T-cell (primary cell): ENCODE measurements at regions not wholly inside any gene's neighbourhood (a gene's known extent, or its start where the extent isn't known, plus 50 kb on each side); places are given as distances from the start of the nearest gene placed in this dataset.

Experiments used
- ATAC-seq, 4 experiments: fragments of 200-7000 bp in 3 of 4; fragments of 150-1000 bp in 1 of 4; cut with Tn5 transposase; replicated peaks in 1 of 4; 1 replicate in 3 of 4; 2 replicates in 1 of 4; pipeline ENCODE4 v1.10.0; 2021; ENCODE audit warnings: moderate library complexity in 3 of 4, mild to moderate bottlenecking in 2 of 4, moderate number of reproducible peaks in 1 of 4
- CTCF ChIA-PET, 2 donors: fragments of 300-600 bp; sonication (Branson Sonifier 250); formaldehyde crosslinking; loops; one replicate each; lab custom pipeline; 2022; ENCODE audit warnings: antibody characterized with exemption in 2 of 2; lab: Charles Lee
- POLR2A ChIA-PET, 2 donors: fragments of 300-600 bp; sonication (Branson Sonifier 250); formaldehyde crosslinking; loops; one replicate each; lab custom pipeline; 2022; ENCODE audit warnings: antibody characterized with exemption in 2 of 2; lab: Charles Lee
- DNase-seq, 35 experiments: peaks; one replicate each; pipeline versions ENCODE4 v3.0.0 to v3.0.0-alpha.2; 2013 to 2023
- H3K27ac ChIP-seq: one replicate; pipeline ENCODE4 v1.5.1; 2013; ENCODE audit warnings: low read length
- H3K27me3 ChIP-seq, 2 experiments: replicated peaks in 1 of 2; 1 replicate in 1 of 2; 2 replicates in 1 of 2; pipeline versions ENCODE4 v1.6.1 to v1.7.0; 2013; ENCODE audit warnings: low read length in 1 of 2, mixed read lengths in 1 of 2; ENCODE audit not compliant: control insufficient read depth in 2 of 2, insufficient read depth in 2 of 2; ENCODE audit errors: extremely low read depth in 1 of 2
- H3K36me3 ChIP-seq, 2 donors: 1 replicate in 1 of 2; 2 replicates in 1 of 2; pipeline versions ENCODE4 v1.6.1 to v1.7.0; 2013; ENCODE audit warnings: low read length in 1 of 2; ENCODE audit not compliant: control insufficient read depth in 2 of 2, insufficient read depth in 1 of 2; ENCODE audit errors: extremely low read depth in 1 of 2
- H3K4me1 ChIP-seq, 2 experiments: 1 replicate in 1 of 2; 2 replicates in 1 of 2; pipeline versions ENCODE4 v1.6.1 to v1.7.0; 2013; ENCODE audit warnings: low read length in 2 of 2, mixed read lengths in 1 of 2; ENCODE audit not compliant: insufficient read depth in 2 of 2, control insufficient read depth in 1 of 2; ENCODE audit errors: extremely low read depth in 1 of 2
- H3K4me3 ChIP-seq, 2 donors: 1 replicate in 1 of 2; 2 replicates in 1 of 2; pipeline versions ENCODE4 v1.5.1 to v1.7.0; 2013; ENCODE audit warnings: mild to moderate bottlenecking in 2 of 2, low read length in 1 of 2, moderate library complexity in 1 of 2; ENCODE audit not compliant: control insufficient read depth in 1 of 2; ENCODE audit errors: extremely low read depth in 1 of 2
- H3K9me3 ChIP-seq: 2 replicates; pipeline ENCODE4 v1.7.0; 2013
- H3K27ac Mint-ChIP-seq, 2 donors: one replicate each; pipeline ENCODE4 v1.8.0; 2020 to 2021; ENCODE audit warnings: mild to moderate bottlenecking in 2 of 2, mixed read lengths in 2 of 2
- H3K27me3 Mint-ChIP-seq, 2 donors: one replicate each; pipeline ENCODE4 v1.8.0; 2021 to 2022; ENCODE audit warnings: mixed read lengths in 2 of 2
- H3K36me3 Mint-ChIP-seq: one replicate; pipeline ENCODE4 v1.8.0; 2021; ENCODE audit warnings: mixed read lengths
- H3K4me1 Mint-ChIP-seq, 3 donors: one replicate each; pipeline ENCODE4 v1.8.0; 2020 to 2022; ENCODE audit warnings: mixed read lengths in 3 of 3, mild to moderate bottlenecking in 1 of 3
- H3K4me3 Mint-ChIP-seq, 3 donors: one replicate each; pipeline ENCODE4 v1.8.0; 2020 to 2022; ENCODE audit warnings: mild to moderate bottlenecking in 3 of 3, mixed read lengths in 3 of 3, moderate library complexity in 3 of 3
- H3K9me3 Mint-ChIP-seq, 3 donors: one replicate each; pipeline ENCODE4 v1.8.0; 2020 to 2022; ENCODE audit warnings: mixed read lengths in 3 of 3
- WGBS: methylation state at CpG from one replicate; pipeline ENCODE4 v1.1.5; 2013; ENCODE audit warnings: missing lambda C conversion rate; ENCODE audit not compliant: insufficient coverage; 5-methylcytosine and 5-hydroxymethylcytosine counted together

DNA sequence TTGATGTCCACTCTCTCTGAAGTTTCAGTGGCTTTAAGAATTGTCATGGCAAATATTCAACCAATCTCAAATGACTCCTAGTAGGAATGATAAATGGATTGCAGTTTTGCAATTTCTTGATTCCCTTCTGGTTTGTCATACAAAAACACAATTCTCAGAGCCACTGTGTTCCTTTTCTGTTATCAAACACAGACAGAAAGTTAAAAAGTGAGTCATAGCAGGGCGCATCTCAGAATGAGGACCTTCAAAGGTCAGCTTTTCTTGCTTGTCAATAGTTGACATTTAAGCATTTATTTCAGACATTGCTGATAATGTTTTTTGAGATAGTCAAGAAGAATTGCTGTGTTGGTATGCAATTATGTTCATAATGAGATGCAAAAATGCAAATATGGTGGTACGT, 405.9 kb downstream of the NR2F2 start:
- no peaks in the 10 kb centered on the region for H3K36me3 ChIP-seq
- no peak for DNase-seq
- Mint-ChIP-seq H3K4me1 (no peaks in the 10 kb centered on the region), H3K27ac (no peak overlapping the region), H3K27me3 (no peaks in the 10 kb centered on the region), H3K9me3 (peaks cover 0 to 4% (median 0%) of the 10 kb centered on the region in 3 donors), H3K36me3 (no peaks in the 10 kb centered on the region), H3K4me3 (no peak overlapping the region)
- CTCF ChIA-PET: no interaction called here
- no peaks in the 10 kb centered on the region for H3K27me3 ChIP-seq
- no peaks in the 10 kb centered on the region for H3K9me3 ChIP-seq
- H3K27ac ChIP-seq: no peak overlapping the region
- 83% methylated on average over 1 of the region's 2 CpGs for WGBS
- POLR2A ChIA-PET: no interaction called here
- no peak for ATAC-seq
- no peaks in the 10 kb centered on the region for H3K4me1 ChIP-seq
- no peak overlapping the region for H3K4me3 ChIP-seq

DNA sequence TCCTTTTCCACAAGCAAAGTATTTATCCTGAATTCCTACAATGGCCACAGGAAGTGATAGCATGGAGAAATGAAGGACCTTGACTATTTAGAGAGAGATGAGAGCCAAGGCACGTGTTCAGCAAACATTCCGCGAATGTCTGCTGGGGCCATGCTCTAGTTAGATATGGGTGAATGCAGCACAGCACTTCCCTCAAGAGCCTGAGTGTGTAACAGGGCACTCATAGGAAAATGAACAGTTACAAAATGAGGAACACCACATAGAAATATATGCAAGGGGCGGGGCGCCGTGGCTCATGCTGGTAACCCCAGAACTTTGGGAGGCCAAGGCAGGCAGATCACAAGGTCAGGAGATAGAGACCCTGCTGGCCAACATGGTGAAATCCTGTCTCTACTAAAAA, 406.9 kb downstream of the NR2F2 start:
- DNase-seq: no peak
- Mint-ChIP-seq H3K9me3 (peaks cover 0 to 5% (median 4%) of the 10 kb centered on the region in 3 donors), H3K4me3 (no peak overlapping the region), H3K27ac (no peak overlapping the region), H3K27me3 (no peaks in the 10 kb centered on the region), H3K4me1 (no peaks in the 10 kb centered on the region), H3K36me3 (no peaks in the 10 kb centered on the region)
- 84% methylated on average over 6 of the region's 6 CpGs for WGBS
- H3K4me3 ChIP-seq: no peak overlapping the region
- no peaks in the 10 kb centered on the region for H3K9me3 ChIP-seq
- no peak for ATAC-seq
- H3K27ac ChIP-seq: no peak overlapping the region
- POLR2A ChIA-PET: no interaction called here
- CTCF ChIA-PET: interaction anchor here in 1 of 2 donors (0.7 kb wide), 1 partner anchor 10 kb away, joined by 4 read pairs; no protein-coding TSS in a partner anchor
- no peaks in the 10 kb centered on the region for H3K36me3 ChIP-seq
- H3K4me1 ChIP-seq: no peaks in the 10 kb centered on the region
- no peaks in the 10 kb centered on the region for H3K27me3 ChIP-seq

DNA sequence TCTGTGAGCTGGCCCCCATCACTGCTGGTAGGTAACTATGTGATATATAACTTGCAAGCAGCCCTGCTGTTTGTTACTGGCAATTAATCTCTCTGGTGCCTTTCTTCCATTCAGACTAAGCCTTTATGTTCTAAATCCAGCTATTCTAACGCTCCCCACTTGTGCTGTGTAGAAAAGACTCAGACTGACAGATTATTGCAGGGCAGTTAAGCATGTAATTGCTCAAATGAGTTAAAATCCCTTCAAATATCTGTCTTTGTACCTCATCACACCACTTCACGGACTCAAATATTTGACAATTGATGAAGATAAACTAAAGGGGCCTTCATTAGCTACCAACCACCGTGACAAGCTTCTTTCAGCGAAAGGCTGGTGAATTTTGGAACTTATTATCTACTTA, 416.2 kb downstream of the NR2F2 start:
- CTCF ChIA-PET: no interaction called here
- H3K4me3 Mint-ChIP-seq: no peak overlapping the region

DNA sequence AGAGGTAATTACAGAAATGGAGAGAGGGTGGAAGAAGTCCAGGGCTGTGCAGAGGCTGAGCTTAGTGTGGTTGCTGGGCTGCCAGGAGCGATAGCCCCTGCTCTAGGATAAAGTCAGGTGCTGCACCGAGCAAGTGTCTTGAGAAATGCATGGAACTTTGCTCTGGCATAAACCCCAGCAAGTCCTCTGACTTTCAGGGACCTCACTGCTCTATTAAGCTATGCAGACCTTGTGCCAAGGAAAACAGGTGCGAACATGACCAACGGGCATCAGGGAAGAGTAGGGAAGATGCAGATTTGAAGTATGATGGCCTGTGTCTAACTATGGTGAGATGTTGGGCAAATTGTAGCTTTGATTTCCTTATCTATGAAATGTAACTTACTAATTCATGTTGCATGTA, 416.8 kb downstream of the NR2F2 start:
- no peak for DNase-seq
- Mint-ChIP-seq H3K36me3 (no peaks in the 10 kb centered on the region), H3K4me3 (no peak overlapping the region), H3K27me3 (peaks cover 0 to 4% of the 10 kb centered on the region in 2 donors), H3K4me1 (no peaks in the 10 kb centered on the region), H3K9me3 (peaks cover 0 to 12% (median 0%) of the 10 kb centered on the region in 3 donors), H3K27ac (no peak overlapping the region)
- Histone ChIP-seq H3K9me3 (no peaks in the 10 kb centered on the region), H3K4me3 (no peak overlapping the region), H3K27me3 (no peaks in the 10 kb centered on the region), H3K27ac (no peak overlapping the region), H3K36me3 (no peaks in the 10 kb centered on the region), H3K4me1 (no peaks in the 10 kb centered on the region)
- WGBS: 83% methylated on average over 3 of the region's 4 CpGs
- ChIA-PET CTCF (interaction anchor here in 1 of 2 donors (0.6 kb wide), 1 partner anchor 10 kb away, joined by 4 read pairs; no protein-coding TSS in a partner anchor), POLR2A (interaction anchor here in 1 of 2 donors (0.5 kb wide), 1 partner anchor 1354 kb away, joined by 3 read pairs; no protein-coding TSS in a partner anchor)
- ATAC-seq: no peak

More for the DNA sequence above, 416.2 kb downstream of the NR2F2 start:
- H3K4me3 ChIP-seq: no peak overlapping the region
- no peak overlapping the region for H3K27ac ChIP-seq
- H3K27me3 ChIP-seq: no peaks in the 10 kb centered on the region
- peaks cover 0 to 4% of the 10 kb centered on the region in 2 donors for H3K27me3 Mint-ChIP-seq
- H3K9me3 ChIP-seq: no peaks in the 10 kb centered on the region
- no peaks in the 10 kb centered on the region for H3K36me3 ChIP-seq
- no CpG with 5 or more reads among the region's 4 CpGs for WGBS
- no peaks in the 10 kb centered on the region for H3K4me1 Mint-ChIP-seq
- no peaks in the 10 kb centered on the region for H3K36me3 Mint-ChIP-seq
- ATAC-seq (no peak), DNase-seq (no peak)
- H3K9me3 Mint-ChIP-seq: peaks cover 0 to 17% (median 0%) of the 10 kb centered on the region in 3 donors
- H3K4me1 ChIP-seq: no peaks in the 10 kb centered on the region
- POLR2A ChIA-PET: no interaction called here
- no peak overlapping the region for H3K27ac Mint-ChIP-seq

DNA sequence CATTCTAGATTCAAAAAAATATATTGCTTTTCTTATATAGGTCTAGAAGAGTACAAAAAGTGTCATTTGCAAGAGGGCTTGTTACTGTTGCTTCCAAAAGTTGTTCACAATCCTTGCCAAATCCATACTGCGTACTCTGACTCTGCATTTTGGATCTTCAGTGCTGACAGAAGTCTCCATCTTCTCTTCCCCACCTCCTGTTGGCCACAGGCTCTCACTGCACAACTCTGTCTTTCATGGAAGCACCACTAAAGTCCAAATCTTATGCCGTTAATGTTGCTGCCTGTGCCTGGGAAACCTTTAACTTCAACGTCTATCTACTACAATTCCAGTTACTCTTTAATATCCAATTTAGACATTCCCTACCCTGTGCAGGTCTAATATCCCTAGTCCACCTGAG, 419.9 kb downstream of the NR2F2 start:
- peaks cover 0 to 9% (median 0%) of the 10 kb centered on the region in 3 donors for H3K9me3 Mint-ChIP-seq
- H3K9me3 ChIP-seq: no peaks in the 10 kb centered on the region
- H3K36me3 ChIP-seq: no peaks in the 10 kb centered on the region
- DNase-seq (no peak), ATAC-seq (no peak)
- no peaks in the 10 kb centered on the region for H3K27me3 ChIP-seq
- no peak overlapping the region for H3K27ac Mint-ChIP-seq
- ChIA-PET CTCF (no interaction called here), POLR2A (no interaction called here)
- H3K27me3 Mint-ChIP-seq: peaks cover 0 to 4% of the 10 kb centered on the region in 2 donors
- H3K4me1 ChIP-seq: no peaks in the 10 kb centered on the region
- H3K4me3 ChIP-seq: no peak overlapping the region
- no peaks in the 10 kb centered on the region for H3K4me1 Mint-ChIP-seq
- whole genome bisulfite sequencing: 89% methylated on average over 1 of the region's 3 CpGs
- no peak overlapping the region for H3K27ac ChIP-seq
- H3K4me3 Mint-ChIP-seq: no peak overlapping the region
- H3K36me3 Mint-ChIP-seq: no peaks in the 10 kb centered on the region

DNA sequence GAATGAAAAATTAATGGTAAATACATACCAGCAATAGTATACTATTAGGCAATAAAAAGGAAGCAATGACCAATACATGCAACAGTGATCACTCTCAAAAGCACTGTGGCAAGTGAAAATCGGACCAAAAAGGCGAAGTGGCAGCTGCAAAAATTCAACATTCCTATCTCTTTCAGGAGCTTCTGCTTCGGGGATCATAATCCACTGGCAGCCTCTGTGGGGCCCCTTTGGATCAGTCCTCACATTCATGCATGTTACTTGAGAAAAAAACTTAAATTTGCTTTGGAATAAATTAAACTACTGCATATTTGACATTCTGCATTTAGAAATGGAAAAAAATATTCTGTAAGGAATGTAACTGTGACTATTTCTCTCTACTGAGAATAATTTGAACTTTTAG, 425.6 kb downstream of the NR2F2 start:
- Histone ChIP-seq H3K4me1 (no peaks in the 10 kb centered on the region), H3K4me3 (no peak overlapping the region), H3K27ac (no peak overlapping the region), H3K36me3 (no peaks in the 10 kb centered on the region), H3K27me3 (no peaks in the 10 kb centered on the region), H3K9me3 (no peaks in the 10 kb centered on the region)
- Mint-ChIP-seq H3K36me3 (no peaks in the 10 kb centered on the region), H3K4me1 (no peaks in the 10 kb centered on the region), H3K27ac (no peak overlapping the region), H3K4me3 (no peak overlapping the region), H3K27me3 (no peaks in the 10 kb centered on the region), H3K9me3 (peaks cover 3 to 8% (median 4%) of the 10 kb centered on the region in 3 donors)
- ATAC-seq: no peak
- WGBS: 93% methylated on average over 2 of the region's 3 CpGs
- no peak for DNase-seq
- ChIA-PET POLR2A (no interaction called here), CTCF (no interaction called here)

DNA sequence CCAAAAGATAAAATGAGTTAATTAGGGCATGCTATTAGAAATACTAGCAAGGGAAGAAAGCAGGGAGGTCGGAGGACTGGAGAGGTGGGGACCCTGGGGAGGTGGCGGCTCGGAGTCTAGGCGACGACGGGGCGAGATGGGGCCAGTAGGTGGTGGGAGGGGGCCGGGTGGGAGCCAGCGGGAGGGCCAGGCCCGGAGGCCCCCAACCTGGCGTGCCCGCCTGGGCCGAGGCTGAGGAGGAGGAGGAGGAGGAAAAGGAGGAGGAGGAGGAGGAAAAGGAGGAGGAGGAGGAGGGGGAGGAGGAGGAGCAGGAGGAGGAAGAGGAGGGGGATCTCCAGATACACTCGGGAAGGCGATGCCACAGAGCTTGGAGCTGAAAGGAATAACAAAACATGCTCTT, 426.2 kb downstream of the NR2F2 start:
- CTCF ChIA-PET: no interaction called here

More for the DNA sequence above, 426.2 kb downstream of the NR2F2 start:
- Histone ChIP-seq H3K27me3 (no peaks in the 10 kb centered on the region), H3K4me1 (no peaks in the 10 kb centered on the region), H3K9me3 (no peaks in the 10 kb centered on the region), H3K4me3 (no peak overlapping the region), H3K27ac (no peak overlapping the region), H3K36me3 (no peaks in the 10 kb centered on the region)
- 43% methylated on average over 1 of the region's 15 CpGs for WGBS
- H3K36me3 Mint-ChIP-seq: no peaks in the 10 kb centered on the region
- H3K27ac Mint-ChIP-seq: no peak overlapping the region
- peaks cover 3 to 8% (median 4%) of the 10 kb centered on the region in 3 donors for H3K9me3 Mint-ChIP-seq
- ATAC-seq (no peak), DNase-seq (no peak)
- no peaks in the 10 kb centered on the region for H3K27me3 Mint-ChIP-seq
- POLR2A ChIA-PET: no interaction called here
- no peaks in the 10 kb centered on the region for H3K4me1 Mint-ChIP-seq
- no peak overlapping the region for H3K4me3 Mint-ChIP-seq
